Stimulated activated CD4-positive, alpha-beta T cell treated with anti-CD3 and anti-CD28 coated beads, Interleukin-2, amount 100 ng/mL, for 48 hours (primary cell): ENCODE measurements at regions not wholly inside any gene's neighbourhood (a gene's known extent, or its start where the extent isn't known, plus 50 kb on each side); places are given as distances from the start of the nearest gene placed in this dataset.

Experiments
- DNase-seq, 2 donors: peaks; one replicate each; pipeline ENCODE4 v3.0.0-alpha.2; 2020

- no peak for DNase-seq
Measured at GRCh38 chr9:73682789-73683188, 531.1 kb downstream of the ANXA1 start.

- no peak for DNase-seq
Measured at GRCh38 chr9:73683862-73684591, 532.4 kb downstream of the ANXA1 start.

DNA sequence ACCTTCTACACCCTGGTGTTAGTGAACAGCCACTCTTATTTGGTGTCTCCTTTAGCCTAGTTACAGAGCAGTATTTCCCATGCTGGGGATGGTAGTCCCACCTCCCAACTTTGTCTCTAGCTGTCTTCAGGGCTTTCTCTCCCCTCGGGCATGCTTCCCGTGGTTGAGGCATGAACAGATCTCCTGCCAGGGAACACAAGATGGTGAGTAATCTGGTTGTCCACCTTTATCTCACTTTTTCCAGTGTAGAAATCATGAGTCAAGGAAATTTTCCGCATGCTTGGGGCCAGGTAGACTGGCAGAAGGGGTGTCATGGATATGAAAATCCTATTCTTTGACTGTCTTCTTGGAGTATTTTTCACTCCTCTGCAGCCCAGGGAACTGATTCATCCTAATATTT lies 532.9 kb downstream of the ANXA1 start:
- DNase-seq, result no peak

DNA sequence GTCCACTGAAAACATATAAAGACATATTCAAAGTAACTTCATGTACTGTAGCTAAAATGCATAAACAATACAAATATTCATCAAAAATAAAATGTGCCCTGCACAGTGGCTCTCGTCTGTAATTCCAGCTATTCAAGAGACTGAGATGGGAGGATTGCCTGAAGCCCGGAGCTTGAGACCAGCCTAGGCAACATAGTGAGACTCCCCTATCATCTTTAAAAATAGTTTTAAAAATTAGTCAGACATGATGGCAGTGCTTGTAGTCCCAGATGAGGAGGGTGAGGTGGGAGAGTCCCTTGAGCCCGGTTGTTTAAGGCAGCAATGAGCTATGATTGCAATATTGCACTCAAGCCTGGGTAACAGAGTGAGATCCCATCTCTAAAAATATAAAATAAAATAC lies 534.1 kb downstream of the ANXA1 start:
- DNase-seq, result no peak

GRCh38 chr9:73689051-73689870 lies 537.6 kb downstream of the ANXA1 start:
- DNase-seq, result no peak

- no peak for DNase-seq
Measured at GRCh38 chr9:73701415-73702057, 549.9 kb downstream of the ANXA1 start.

GRCh38 chr9:73714294-73714693 lies 562.6 kb downstream of the ANXA1 start:
- DNase-seq, result no peak

DNA sequence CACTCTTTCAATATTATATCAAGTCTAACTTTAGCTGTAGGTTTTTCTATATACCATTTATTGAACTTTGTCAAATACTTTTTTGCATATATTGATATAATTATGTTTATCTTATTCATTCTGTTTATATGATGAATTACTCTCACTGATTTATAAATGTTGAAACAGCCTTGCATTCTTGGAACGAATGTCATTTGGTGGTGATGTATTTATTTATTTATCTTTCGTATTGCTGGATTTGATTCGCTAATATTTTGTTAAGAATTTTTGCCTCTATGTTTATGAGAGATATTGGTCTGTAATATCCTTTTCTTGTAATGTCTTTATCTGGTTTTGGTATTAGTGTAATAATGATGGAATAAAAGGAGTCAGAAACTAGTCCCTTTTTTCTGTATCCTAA lies 563.9 kb downstream of the ANXA1 start:
- DNase-seq, result no peak

GRCh38 chr9:73719660-73720059 lies 568.0 kb downstream of the ANXA1 start:
- no peak for DNase-seq

DNA sequence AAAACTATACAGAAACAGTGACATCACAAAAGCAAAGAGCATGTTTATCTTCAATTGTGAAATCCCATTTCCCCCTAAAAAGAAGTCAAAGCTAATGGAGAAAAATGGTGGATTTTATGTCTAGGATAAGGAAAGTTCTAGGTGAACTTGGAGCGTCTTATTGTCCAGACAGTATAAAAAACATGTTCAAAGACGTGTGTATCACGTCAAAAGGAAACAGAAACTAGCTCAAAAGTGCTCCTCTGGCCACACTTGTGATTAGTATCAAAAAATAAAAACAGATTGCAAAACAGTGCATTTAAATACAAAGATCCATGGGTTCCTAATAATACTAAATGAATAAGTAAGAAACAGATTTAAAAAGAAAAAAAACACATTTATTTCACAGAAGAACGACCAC lies 568.9 kb downstream of the ANXA1 start:
- DNase-seq, result no peak

GRCh38 chr9:73736270-73736669 lies 584.6 kb downstream of the ANXA1 start:
- DNase-seq, result no peak

GRCh38 chr9:73738741-73739530 lies 587.3 kb downstream of the ANXA1 start:
- DNase-seq, result no peak

DNA sequence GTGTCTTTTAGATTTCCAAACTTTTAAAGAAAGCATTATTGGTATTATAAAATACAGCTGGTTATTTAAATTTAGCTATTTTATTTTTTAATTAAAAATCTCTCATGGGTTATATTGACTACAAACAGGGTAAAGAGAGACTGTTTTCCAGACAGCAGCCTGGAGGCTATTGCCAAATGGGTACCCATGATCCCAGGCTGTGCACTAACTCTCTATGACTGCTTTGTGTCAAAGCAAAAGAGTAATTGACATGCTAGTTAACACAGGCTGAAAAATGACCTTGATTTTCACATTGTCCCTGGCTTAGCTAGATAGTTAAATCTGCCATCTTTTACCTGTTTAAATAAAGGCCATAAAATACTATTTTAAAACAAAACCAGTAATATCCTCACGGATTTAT lies 589.7 kb downstream of the ANXA1 start:
- DNase-seq, result no peak

DNA sequence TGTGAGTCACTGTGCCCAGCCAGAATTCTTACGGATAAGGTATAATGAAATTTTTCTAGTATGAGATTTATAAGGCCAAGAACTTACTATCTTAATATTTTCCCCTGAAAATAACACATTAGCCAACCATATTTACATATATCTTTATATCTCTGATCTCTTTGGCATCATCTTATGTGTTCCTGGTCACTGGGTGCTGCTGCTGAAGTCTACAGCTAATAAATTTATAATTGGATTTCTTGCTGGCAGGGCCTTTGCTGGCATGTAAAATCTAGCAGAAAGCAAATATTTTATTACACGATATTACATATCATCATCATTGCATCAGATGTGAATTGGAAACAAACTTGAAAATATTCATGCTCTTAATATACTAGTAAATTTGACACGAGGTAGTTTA lies 590.7 kb downstream of the ANXA1 start:
- no peak for DNase-seq

DNA sequence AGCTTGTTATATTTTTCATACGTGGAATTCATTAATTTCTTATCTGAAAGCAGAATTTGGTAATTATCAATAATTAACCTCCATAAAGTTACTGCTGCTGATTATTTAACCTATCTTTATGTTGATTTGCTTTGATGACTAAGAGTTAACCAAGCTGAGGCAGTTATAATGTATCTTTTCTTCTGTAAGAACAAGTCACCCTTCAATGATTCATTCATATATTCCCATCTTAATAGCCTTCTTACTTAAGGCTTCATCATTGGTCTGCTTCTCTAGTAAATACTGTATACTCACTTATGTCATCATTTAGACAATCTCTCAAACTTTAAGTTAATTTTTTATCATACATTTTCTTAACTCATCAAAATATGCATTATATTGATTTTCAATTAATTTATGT lies 592.2 kb downstream of the ANXA1 start:
- DNase-seq, result no peak

DNA sequence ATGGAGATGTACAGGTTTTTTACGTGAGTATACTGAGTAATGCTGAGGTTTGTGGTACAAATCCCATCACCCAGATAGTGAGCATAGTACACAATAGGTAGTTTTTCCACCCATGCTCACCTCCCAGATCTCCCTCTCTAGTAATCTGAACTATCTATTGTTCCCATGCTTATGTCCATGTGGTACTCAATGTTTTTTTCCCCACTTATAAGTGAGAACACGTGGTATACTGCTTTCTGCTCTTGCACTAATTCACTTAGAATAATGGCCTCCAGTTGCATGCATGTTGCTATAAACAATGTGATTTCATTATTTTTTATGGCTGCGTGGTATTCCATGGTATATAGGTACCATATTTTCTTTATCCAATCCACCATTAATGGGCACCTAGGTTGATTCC lies 593.9 kb downstream of the ANXA1 start:
- DNase-seq, result no peak

- DNase-seq, result no peak
Measured at GRCh38 chr9:73753171-73753570, 601.5 kb downstream of the ANXA1 start.

- DNase-seq, result no peak
Measured at GRCh38 chr9:73761905-73762304, 610.2 kb downstream of the ANXA1 start.

DNA sequence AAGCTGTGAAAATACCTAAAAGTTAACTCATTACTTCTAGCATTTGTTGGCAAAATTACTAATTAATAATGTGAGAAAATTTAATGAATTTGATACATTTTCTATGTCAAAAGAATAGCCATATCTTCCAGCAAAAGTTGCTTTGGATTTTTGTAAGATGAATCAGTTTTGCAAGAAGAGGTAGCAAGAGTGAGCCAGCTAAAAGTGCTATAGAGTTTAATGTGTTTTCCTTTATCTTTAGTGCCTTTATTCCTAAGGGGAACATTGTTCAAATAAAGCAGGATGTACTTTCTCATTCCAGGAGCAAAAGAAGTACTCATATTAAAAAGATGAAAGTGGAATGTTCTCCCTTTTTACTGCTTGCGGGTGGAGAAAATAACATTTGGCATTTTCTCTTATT lies 622.2 kb downstream of the ANXA1 start:
- DNase-seq, result no peak

GRCh38 chr9:73775757-73776156 lies 624.1 kb downstream of the ANXA1 start:
- DNase-seq, result no peak

- no peak for DNase-seq
Measured at GRCh38 chr9:73780916-73781315, 629.3 kb downstream of the ANXA1 start.

- no peak for DNase-seq
Measured at GRCh38 chr9:73782166-73782565, 630.5 kb downstream of the ANXA1 start.

- no peak for DNase-seq
Measured at GRCh38 chr9:73799446-73799845, 647.8 kb downstream of the ANXA1 start.
